PC-9 (cell line): ENCODE measurements at regions not wholly inside any gene's neighbourhood (a gene's known extent, or its start where the extent isn't known, plus 50 kb on each side); places are given as distances from the start of the nearest gene placed in this dataset.

Experiments used
- BruUV-seq: library from RNA; stranded (reverse); fragments of 400-500 nt; replicated peaks from 2 replicates; lab custom pipeline; 2021; lab: Mats Ljungman, UMichigan
- CTCF ChIA-PET: fragments of 300-600 bp; sonication (Branson Sonifier 250); formaldehyde crosslinking; loops from one replicate; lab custom pipeline; 2022; ENCODE audit warnings: antibody characterized with exemption; lab: Charles Lee
- POLR2A ChIA-PET: fragments of 300-600 bp; sonication (Branson Sonifier 250); formaldehyde crosslinking; loops from one replicate; lab custom pipeline; 2022; ENCODE audit warnings: antibody characterized with exemption; ENCODE audit not compliant: unreplicated experiment; lab: Charles Lee
- DNase-seq, 2 experiments: peaks; one replicate each; pipeline versions ENCODE4 v3.0.0 to v3.0.0-alpha.2; 2015 to 2022; ENCODE audit warnings: mixed read lengths in 1 of 2
- H2AFZ ChIP-seq: fragments of 200-600 bp; sonication (generic); 2 replicates; pipeline ENCODE4 v1.8.1; 2017; ENCODE audit warnings: antibody characterized with exemption
- H3F3A ChIP-seq: fragments of 200-600 bp; sonication (generic); 2 replicates; pipeline ENCODE4 v1.8.1; 2017; ENCODE audit warnings: antibody characterized with exemption, mild to moderate bottlenecking, low read depth; ENCODE audit not compliant: insufficient read depth
- H3K27ac ChIP-seq: fragments of 200-600 bp; sonication (generic); 2 replicates; pipeline ENCODE4 v1.6.1; 2016; ENCODE audit warnings: mixed run types
- H3K27me3 ChIP-seq: fragments of 200-600 bp; sonication (generic); 2 replicates; pipeline ENCODE4 v1.6.1; 2016; ENCODE audit warnings: low read depth, mixed run types; ENCODE audit not compliant: insufficient read depth
- H3K36me3 ChIP-seq: fragments of 200-600 bp; sonication (generic); 2 replicates; pipeline ENCODE4 v1.6.1; 2016; ENCODE audit warnings: low read depth, mixed run types
- H3K4me1 ChIP-seq: fragments of 200-600 bp; sonication (generic); replicated peaks from 2 replicates; pipeline ENCODE4 v1.6.1; 2016; ENCODE audit warnings: mixed run types; ENCODE audit not compliant: insufficient read depth
- H3K4me2 ChIP-seq: fragments of 200-600 bp; sonication (generic); 2 replicates; pipeline ENCODE4 v1.6.1; 2017; ENCODE audit warnings: mixed run types
- H3K4me3 ChIP-seq: fragments of 200-600 bp; sonication (generic); 2 replicates; pipeline ENCODE4 v1.6.1; 2016; ENCODE audit warnings: mixed run types
- H3K79me2 ChIP-seq: fragments of 200-600 bp; sonication (generic); 2 replicates; pipeline ENCODE4 v1.6.1; 2017; ENCODE audit warnings: low read depth, mixed run types
- H3K9me2 ChIP-seq: fragments of 200-600 bp; sonication (generic); 2 replicates; pipeline ENCODE4 v1.8.1; 2017; ENCODE audit warnings: mild to moderate bottlenecking; ENCODE audit not compliant: insufficient read depth
- H3K9me3 ChIP-seq: fragments of 200-600 bp; sonication (generic); 2 replicates; pipeline ENCODE4 v1.8.1; 2016; ENCODE audit warnings: low read depth; ENCODE audit not compliant: insufficient read depth
- H4K20me1 ChIP-seq: fragments of 200-600 bp; sonication (generic); 2 replicates; pipeline ENCODE4 v1.8.1; 2017; ENCODE audit not compliant: insufficient read depth
- EZH2 ChIP-seq: fragments of 200-600 bp; sonication (generic); IDR thresholded peaks from 2 replicates; pipeline ENCODE4 v1.8.0; 2017; ENCODE audit warnings: antibody characterized with exemption, low read depth
- intact Hi-C: fragments of 100-400 bp; cut with micrococcal nuclease; formaldehyde crosslinking; loops from one replicate; pipeline ENCODE4 v1.10.0; 2022; ENCODE audit not compliant: unreplicated experiment
- TF ChIP-seq, protein P1 (sequence below): fragments of 200-600 bp; sonication (generic); conservative IDR thresholded peaks from 2 replicates; pipeline ENCODE4 v1.6.1; 2017; ENCODE audit warnings: mixed run types, antibody characterized with exemption, mild to moderate bottlenecking, moderate library complexity

- DNase-seq, result no peak
- intact Hi-C loops, result no loop called here
- Histone ChIP-seq H3K27ac (no peak overlapping the region), H3K9me2 (no peaks in the 10 kb centered on the region), H3K4me1 (no peaks in the 10 kb centered on the region), H3K4me2 (no peak overlapping the region), H3K79me2 (no peaks in the 10 kb centered on the region), H3K36me3 (no peaks in the 10 kb centered on the region), H3K4me3 (no peak overlapping the region), H2AFZ (no peak overlapping the region), H3K27me3 (no peaks in the 10 kb centered on the region), H3K9me3 (no peaks in the 10 kb centered on the region), H4K20me1 (no peaks in the 10 kb centered on the region), H3F3A (no peaks in the 10 kb centered on the region)
- ChIA-PET POLR2A (no interaction called here), CTCF (no interaction called here)
- BruUV-seq, result no TSS peak
- TF ChIP-seq, protein P1, sequence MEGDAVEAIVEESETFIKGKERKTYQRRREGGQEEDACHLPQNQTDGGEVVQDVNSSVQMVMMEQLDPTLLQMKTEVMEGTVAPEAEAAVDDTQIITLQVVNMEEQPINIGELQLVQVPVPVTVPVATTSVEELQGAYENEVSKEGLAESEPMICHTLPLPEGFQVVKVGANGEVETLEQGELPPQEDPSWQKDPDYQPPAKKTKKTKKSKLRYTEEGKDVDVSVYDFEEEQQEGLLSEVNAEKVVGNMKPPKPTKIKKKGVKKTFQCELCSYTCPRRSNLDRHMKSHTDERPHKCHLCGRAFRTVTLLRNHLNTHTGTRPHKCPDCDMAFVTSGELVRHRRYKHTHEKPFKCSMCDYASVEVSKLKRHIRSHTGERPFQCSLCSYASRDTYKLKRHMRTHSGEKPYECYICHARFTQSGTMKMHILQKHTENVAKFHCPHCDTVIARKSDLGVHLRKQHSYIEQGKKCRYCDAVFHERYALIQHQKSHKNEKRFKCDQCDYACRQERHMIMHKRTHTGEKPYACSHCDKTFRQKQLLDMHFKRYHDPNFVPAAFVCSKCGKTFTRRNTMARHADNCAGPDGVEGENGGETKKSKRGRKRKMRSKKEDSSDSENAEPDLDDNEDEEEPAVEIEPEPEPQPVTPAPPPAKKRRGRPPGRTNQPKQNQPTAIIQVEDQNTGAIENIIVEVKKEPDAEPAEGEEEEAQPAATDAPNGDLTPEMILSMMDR, result no peak
- no peak for TF ChIP-seq EZH2
Measured at GRCh38 chr7:114126095-114126494, 207.3 kb upstream of the PPP1R3A start.

DNA sequence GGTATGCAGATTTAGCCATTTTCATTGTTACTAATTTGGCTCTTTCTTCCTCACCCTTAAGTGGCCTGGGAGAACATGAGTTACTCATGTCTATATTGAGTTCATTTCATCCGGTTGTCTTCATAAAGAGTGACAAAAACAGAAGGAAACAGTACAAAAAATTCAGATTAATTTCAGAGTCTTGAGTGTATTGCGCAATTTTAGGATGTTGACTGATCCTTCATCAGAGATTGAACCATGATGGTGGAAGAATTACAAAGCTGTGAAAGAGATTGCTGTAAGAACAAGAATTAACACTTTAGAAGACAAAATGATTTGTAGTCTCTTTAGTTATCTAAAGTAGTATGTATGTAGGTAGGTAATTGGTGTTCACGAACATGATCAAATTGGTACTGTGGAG, 194.0 kb upstream of the PPP1R3A start:
- H3K4me3 ChIP-seq, result no peak overlapping the region
- H2AFZ ChIP-seq, result no peak overlapping the region
- H3F3A ChIP-seq, result no peaks in the 10 kb centered on the region; the same call in 1 of the 2 replicates
- H3K4me1 ChIP-seq, result peaks cover 7% of the 10 kb centered on the region
- no peaks in the 10 kb centered on the region for H3K27me3 ChIP-seq
- DNase-seq, result no peak
- H3K9me2 ChIP-seq, result no peaks in the 10 kb centered on the region
- no peaks in the 10 kb centered on the region for H4K20me1 ChIP-seq
- H3K27ac ChIP-seq, result no peak overlapping the region
- H3K36me3 ChIP-seq, result no peaks in the 10 kb centered on the region
- ChIA-PET CTCF (no interaction called here), POLR2A (no interaction called here)
- intact Hi-C loops, result no loop called here
- TF ChIP-seq, protein P1, result no peak
- TF ChIP-seq EZH2, result no peak
- H3K4me2 ChIP-seq, result no peak overlapping the region
- BruUV-seq, result no TSS peak
- H3K79me2 ChIP-seq, result no peaks in the 10 kb centered on the region
- H3K9me3 ChIP-seq, result no peaks in the 10 kb centered on the region; the same call in 1 of the 2 replicates

DNA sequence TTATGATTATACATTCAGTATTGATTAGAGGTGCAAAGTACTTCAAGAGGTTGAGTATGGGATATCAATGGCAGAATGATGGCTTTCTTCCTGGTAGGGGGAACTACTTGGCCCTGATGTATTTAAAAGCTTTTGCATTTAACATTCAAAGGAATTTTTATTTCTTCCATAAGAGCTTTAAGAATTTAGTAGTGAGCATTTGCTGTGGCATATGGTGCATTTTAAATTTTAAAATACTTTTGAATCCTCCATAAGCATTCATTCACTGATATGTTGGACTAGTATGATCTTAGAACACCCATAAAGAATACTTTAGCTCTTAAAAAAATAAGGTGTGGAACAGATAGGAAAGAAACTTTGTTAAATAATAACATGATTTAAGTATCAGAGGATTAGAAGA, 191.9 kb upstream of the PPP1R3A start:
- no peaks in the 10 kb centered on the region; the same call in 1 of the 2 replicates for H3F3A ChIP-seq
- H3K4me1 ChIP-seq, result peaks cover 7% of the 10 kb centered on the region
- no peaks in the 10 kb centered on the region for H3K79me2 ChIP-seq
- DNase-seq, result no peak
- ChIA-PET CTCF (no interaction called here), POLR2A (interaction anchor here (0.6 kb wide), 1 partner anchor 611 kb away, joined by 3 read pairs; no protein-coding TSS in a partner anchor)
- H3K4me3 ChIP-seq, result no peak overlapping the region
- intact Hi-C loops, result no loop called here
- H3K4me2 ChIP-seq, result no peak overlapping the region
- no peaks in the 10 kb centered on the region; the same call in 1 of the 2 replicates for H3K9me3 ChIP-seq
- TF ChIP-seq EZH2, result no peak
- TF ChIP-seq, protein P1, result no peak
- no peak overlapping the region for H2AFZ ChIP-seq
- no peak overlapping the region for H3K27ac ChIP-seq
- no peaks in the 10 kb centered on the region for H3K27me3 ChIP-seq
- no peaks in the 10 kb centered on the region for H3K36me3 ChIP-seq
- BruUV-seq, result no TSS peak
- no peaks in the 10 kb centered on the region; the same call in 1 of the 2 replicates for H3K9me2 ChIP-seq
- no peaks in the 10 kb centered on the region for H4K20me1 ChIP-seq
